Esophagus squamous epithelium (tissue), 4 donors: ENCODE measurements at regions not wholly inside any gene's neighbourhood (a gene's known extent, or its start where the extent isn't known, plus 50 kb on each side); places are given as distances from the start of the nearest gene placed in this dataset.

Experiments used
- CTCF ChIP-seq, 6 experiments: fragments of 450-650 bp in 4 of 6; fragments of 200-600 bp in 2 of 6; sonication (generic) in 2 of 6; IDR thresholded peaks; one replicate each; pipeline ENCODE4 v1.5.1; 2016 to 2019; ENCODE audit warnings: antibody characterized with exemption in 6 of 6, mild to moderate bottlenecking in 4 of 6, moderate library complexity in 4 of 6
- POLR2A ChIP-seq, 4 donors: fragments of 450-650 bp; IDR thresholded peaks; one replicate each; pipeline ENCODE4 v1.6.1; 2017; ENCODE audit warnings: antibody characterized with exemption in 4 of 4, mild to moderate bottlenecking in 4 of 4, moderate library complexity in 3 of 4

DNA sequence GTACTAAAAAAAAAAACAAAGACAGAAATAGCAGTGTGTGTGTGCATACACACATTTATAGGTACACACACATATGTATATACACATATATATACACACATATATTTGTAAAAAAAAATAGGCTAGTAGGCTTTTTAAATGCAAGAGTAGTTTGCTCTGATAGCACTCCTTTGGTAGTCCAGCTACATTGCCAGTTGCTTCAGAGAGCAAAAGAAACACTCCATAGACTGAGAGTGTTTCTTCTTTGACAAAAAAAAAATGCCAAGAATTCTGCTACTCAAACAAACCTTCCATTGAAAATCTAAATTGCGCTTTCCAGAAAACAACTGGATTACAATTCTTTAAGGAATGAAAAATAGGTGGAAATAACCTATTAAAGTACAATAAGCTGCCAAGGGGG is 365.9 kb upstream of the GALNT5 start:
- TF ChIP-seq CTCF (IDR thresholded peaks at IDR 0.05): no peak
- TF ChIP-seq POLR2A (IDR thresholded peaks at IDR 0.05): no peak
